ENCODE measurements at regions not wholly inside any gene's neighbourhood (a gene's known extent, or its start where the extent isn't known, plus 50 kb on each side); places are given as distances from the start of the nearest gene placed in this dataset.
A peak's percentile ranks its signal among the peaks of the same experiment; 100 is the strongest.

DNA sequence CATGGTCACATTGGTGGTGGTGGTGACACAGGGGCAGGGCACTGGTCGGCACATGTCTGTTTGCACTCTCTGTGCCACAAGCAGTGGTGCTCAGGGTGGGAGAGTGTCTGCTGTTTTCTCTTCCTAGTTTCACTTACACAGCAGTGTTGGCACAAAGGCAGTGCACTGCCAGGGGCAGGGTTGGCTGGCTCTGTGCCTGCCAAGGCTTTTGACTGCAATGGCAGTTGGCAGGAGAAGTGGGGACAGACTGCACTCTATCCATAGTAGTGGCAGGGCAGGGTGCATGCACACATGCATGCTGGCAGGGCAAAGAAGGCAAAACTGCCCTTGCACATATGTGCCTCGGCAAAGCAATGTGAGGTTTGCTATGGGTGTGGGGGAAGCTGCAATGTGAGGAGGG is 635.9 kb downstream of the SUCLG1 start:
- Histone ChIP-seq H3K27ac (ENCODE audit: low read depth in 2 of 2, low read length in 2 of 2) (no peak overlapping the region), H3K4me3 (ENCODE audit: low read length in 3 of 3) (no peak overlapping the region), H3K9me3 (ENCODE audit: control insufficient read depth in 2 of 3, insufficient read depth in 1 of 3, low read length in 3 of 3) (no peaks in the 10 kb centered on the region), H3K9ac (ENCODE audit: low read length in 3 of 3) (no peak overlapping the region), H3K4me1 (ENCODE audit: control insufficient read depth in 2 of 3, insufficient read depth in 2 of 3, low read depth in 1 of 3, low read length in 3 of 3) (no peaks in the 10 kb centered on the region), H3K36me3 (ENCODE audit: control insufficient read depth in 2 of 3, insufficient read depth in 3 of 3, low read length in 3 of 3) (no peaks in the 10 kb centered on the region), H3K27me3 (ENCODE audit: control insufficient read depth, insufficient read depth, low read length) (no peaks in the 10 kb centered on the region)
- TF ChIP-seq, protein P1, sequence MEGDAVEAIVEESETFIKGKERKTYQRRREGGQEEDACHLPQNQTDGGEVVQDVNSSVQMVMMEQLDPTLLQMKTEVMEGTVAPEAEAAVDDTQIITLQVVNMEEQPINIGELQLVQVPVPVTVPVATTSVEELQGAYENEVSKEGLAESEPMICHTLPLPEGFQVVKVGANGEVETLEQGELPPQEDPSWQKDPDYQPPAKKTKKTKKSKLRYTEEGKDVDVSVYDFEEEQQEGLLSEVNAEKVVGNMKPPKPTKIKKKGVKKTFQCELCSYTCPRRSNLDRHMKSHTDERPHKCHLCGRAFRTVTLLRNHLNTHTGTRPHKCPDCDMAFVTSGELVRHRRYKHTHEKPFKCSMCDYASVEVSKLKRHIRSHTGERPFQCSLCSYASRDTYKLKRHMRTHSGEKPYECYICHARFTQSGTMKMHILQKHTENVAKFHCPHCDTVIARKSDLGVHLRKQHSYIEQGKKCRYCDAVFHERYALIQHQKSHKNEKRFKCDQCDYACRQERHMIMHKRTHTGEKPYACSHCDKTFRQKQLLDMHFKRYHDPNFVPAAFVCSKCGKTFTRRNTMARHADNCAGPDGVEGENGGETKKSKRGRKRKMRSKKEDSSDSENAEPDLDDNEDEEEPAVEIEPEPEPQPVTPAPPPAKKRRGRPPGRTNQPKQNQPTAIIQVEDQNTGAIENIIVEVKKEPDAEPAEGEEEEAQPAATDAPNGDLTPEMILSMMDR (IDR thresholded peaks at IDR 0.05; ENCODE audit: borderline replicate concordance, extremely low read depth, insufficient read depth), result no peak
- DNase-seq (no peak), FAIRE-seq (no peak)
- intact Hi-C loops (cut with DNase I), result no loop called here

DNA sequence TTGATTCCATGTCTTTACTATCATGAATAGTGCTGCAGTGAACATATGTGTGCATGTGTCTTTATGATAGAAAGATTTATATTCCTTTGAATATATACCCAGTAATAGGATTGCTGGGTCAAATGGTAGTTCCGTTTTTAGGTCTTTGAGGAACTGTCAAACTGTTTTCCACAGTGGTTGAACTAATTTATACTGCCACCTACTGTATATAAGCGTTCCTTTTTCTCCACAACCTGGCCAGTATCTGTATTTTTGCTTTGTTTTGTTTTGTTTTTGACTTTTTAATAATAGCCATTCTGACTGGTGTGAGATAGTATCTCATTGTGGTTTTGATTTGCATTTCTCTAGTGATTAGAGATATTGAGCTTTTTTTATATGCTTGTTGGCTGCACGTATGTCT is 641.6 kb downstream of the SUCLG1 start:
- Histone ChIP-seq H3K9ac (ENCODE audit: low read length in 3 of 3) (no peak overlapping the region), H3K27me3 (ENCODE audit: control insufficient read depth, insufficient read depth, low read length) (no peaks in the 10 kb centered on the region)
- peak in 1 of 5 donors; percentile 1 for DNase-seq

DNA sequence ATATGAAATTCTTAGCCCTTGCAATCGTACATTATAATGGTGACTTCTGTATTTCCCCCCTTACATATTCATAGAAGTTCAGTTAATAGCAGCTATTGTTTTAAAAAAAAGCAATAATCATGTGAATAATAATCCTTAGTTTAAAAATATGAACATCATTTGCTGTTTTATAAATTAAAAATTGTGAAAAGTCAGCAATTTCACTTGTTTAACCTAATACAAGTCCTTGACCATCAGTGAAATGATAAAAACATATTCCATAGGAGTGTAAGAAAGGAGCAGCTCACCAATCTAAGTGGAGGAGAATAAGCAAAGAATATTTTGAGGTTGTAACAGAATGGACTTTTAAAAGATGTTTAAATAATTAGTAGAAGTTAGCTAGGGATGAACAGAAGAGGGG is 650.2 kb downstream of the SUCLG1 start:
- DNase-seq (no peak), FAIRE-seq (no peak)
- H3K36me3 ChIP-seq (ENCODE audit: control insufficient read depth in 2 of 3, insufficient read depth in 3 of 3, low read length in 3 of 3), result no peaks in the 10 kb centered on the region
- intact Hi-C loops (cut with DNase I), result no loop called here
- H3K27me3 ChIP-seq (ENCODE audit: control insufficient read depth, insufficient read depth, low read length), result no peaks in the 10 kb centered on the region
- no peaks in the 10 kb centered on the region for H3K9me3 ChIP-seq (ENCODE audit: control insufficient read depth in 2 of 3, insufficient read depth in 1 of 3, low read length in 3 of 3)
- no peak overlapping the region for H3K4me3 ChIP-seq (ENCODE audit: low read length in 3 of 3)
- no peak overlapping the region for H3K9ac ChIP-seq (ENCODE audit: low read length in 3 of 3)
- H3K4me1 ChIP-seq (ENCODE audit: control insufficient read depth in 2 of 3, insufficient read depth in 2 of 3, low read depth in 1 of 3, low read length in 3 of 3), result no peaks in the 10 kb centered on the region
- TF ChIP-seq, protein P1 (IDR thresholded peaks at IDR 0.05; ENCODE audit: borderline replicate concordance, extremely low read depth, insufficient read depth), result no peak
- H3K27ac ChIP-seq (ENCODE audit: low read depth in 2 of 2, low read length in 2 of 2), result no peak overlapping the region

More for the DNA sequence above, 641.6 kb downstream of the SUCLG1 start:
- no peak for FAIRE-seq
- H3K9me3 ChIP-seq (ENCODE audit: control insufficient read depth in 2 of 3, insufficient read depth in 1 of 3, low read length in 3 of 3), result no peaks in the 10 kb centered on the region
- H3K4me1 ChIP-seq (ENCODE audit: control insufficient read depth in 2 of 3, insufficient read depth in 2 of 3, low read depth in 1 of 3, low read length in 3 of 3), result no peaks in the 10 kb centered on the region
- H3K4me3 ChIP-seq (ENCODE audit: low read length in 3 of 3), result no peak overlapping the region
- H3K36me3 ChIP-seq (ENCODE audit: control insufficient read depth in 2 of 3, insufficient read depth in 3 of 3, low read length in 3 of 3), result no peaks in the 10 kb centered on the region
- intact Hi-C loops (cut with DNase I), result no loop called here
- TF ChIP-seq, protein P1 (IDR thresholded peaks at IDR 0.05; ENCODE audit: borderline replicate concordance, extremely low read depth, insufficient read depth), result no peak
- H3K27ac ChIP-seq (ENCODE audit: low read depth in 2 of 2, low read length in 2 of 2), result no peak overlapping the region

DNA sequence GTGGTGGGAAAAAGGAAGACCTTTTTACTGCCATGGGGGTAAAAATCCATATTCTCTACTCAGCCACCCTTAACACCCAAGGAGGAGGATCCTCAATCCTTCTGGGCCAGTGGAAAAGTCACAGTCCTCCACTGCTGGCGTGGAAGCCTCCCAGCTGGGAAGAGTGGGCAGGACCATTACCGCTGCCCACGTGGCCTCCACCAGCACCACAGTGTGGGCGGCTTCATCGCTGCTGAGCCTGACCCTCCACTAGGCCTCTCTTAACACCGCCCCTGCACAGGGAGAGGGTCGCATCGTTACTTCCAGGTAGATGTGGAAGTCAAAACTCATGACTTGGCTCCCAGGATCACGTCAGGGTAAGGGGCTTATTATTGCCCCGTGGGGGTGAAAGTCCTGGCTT is 656.5 kb downstream of the SUCLG1 start:
- peak in 1 of 5 donors; percentile 63 for DNase-seq
- H3K27me3 ChIP-seq (ENCODE audit: control insufficient read depth, insufficient read depth, low read length), result no peaks in the 10 kb centered on the region
- intact Hi-C loops (cut with DNase I), result no loop called here
- H3K9ac ChIP-seq (ENCODE audit: low read length in 3 of 3), result no peak overlapping the region
- FAIRE-seq, result no peak
- H3K36me3 ChIP-seq (ENCODE audit: control insufficient read depth in 2 of 3, insufficient read depth in 3 of 3, low read length in 3 of 3), result no peaks in the 10 kb centered on the region
- no peak overlapping the region for H3K4me3 ChIP-seq (ENCODE audit: low read length in 3 of 3)
- H3K9me3 ChIP-seq (ENCODE audit: control insufficient read depth in 2 of 3, insufficient read depth in 1 of 3, low read length in 3 of 3), result no peaks in the 10 kb centered on the region
- no peak overlapping the region for H3K27ac ChIP-seq (ENCODE audit: low read depth in 2 of 2, low read length in 2 of 2)
- TF ChIP-seq, protein P1 (IDR thresholded peaks at IDR 0.05; ENCODE audit: borderline replicate concordance, extremely low read depth, insufficient read depth), result no peak
- no peaks in the 10 kb centered on the region for H3K4me1 ChIP-seq (ENCODE audit: control insufficient read depth in 2 of 3, insufficient read depth in 2 of 3, low read depth in 1 of 3, low read length in 3 of 3)
